ENCODE measurements at regions not wholly inside any gene's neighbourhood (a gene's known extent, or its start where the extent isn't known, plus 50 kb on each side); places are given as distances from the start of the nearest gene placed in this dataset.

GRCh38 chr5:167413506-167413905 is 877.9 kb upstream of the WWC1 start:
- ATAC-seq (no peak), DNase-seq (ENCODE audit: low spot score) (no peak)
- Mint-ChIP-seq H3K4me1 (peaks cover 19% of the 10 kb centered on the region), H3K36me3 (no peaks in the 10 kb centered on the region), H3K9me3 (no peaks in the 10 kb centered on the region), H3K27me3 (ENCODE audit: low read depth) (peaks cover 15% of the 10 kb centered on the region), H3K27ac (no peak overlapping the region), H3K4me3 (no peak overlapping the region)
- CTCF ChIA-PET, result no interaction called here
- POLR2A ChIA-PET, result no interaction called here
- TF ChIP-seq ZNF138 (CRISPR knock-in tag; conservative IDR thresholded peaks at IDR 0.05) (no peak), SP1 (CRISPR knock-in tag; conservative IDR thresholded peaks at IDR 0.05) (no peak), ESRRA (CRISPR knock-in tag; IDR thresholded peaks at IDR 0.05; ENCODE audit: borderline replicate concordance) (no peak), ATF3 (CRISPR knock-in tag; conservative IDR thresholded peaks at IDR 0.05) (no peak), PRDM15 (CRISPR knock-in tag; IDR thresholded peaks at IDR 0.05) (no peak), SMAD3 (CRISPR knock-in tag; IDR thresholded peaks at IDR 0.05; ENCODE audit: borderline replicate concordance) (no peak), ZNF671 (CRISPR knock-in tag; IDR thresholded peaks at IDR 0.05) (no peak), ELF4 (CRISPR knock-in tag; IDR thresholded peaks at IDR 0.05; ENCODE audit: low read depth) (no peak), MYBL2 (CRISPR knock-in tag; IDR thresholded peaks at IDR 0.05) (no peak), ZMAT4 (CRISPR knock-in tag; IDR thresholded peaks at IDR 0.05) (no peak), CBFB (CRISPR knock-in tag; IDR thresholded peaks at IDR 0.05; ENCODE audit: low read depth) (no peak), CREB1 (CRISPR knock-in tag; IDR thresholded peaks at IDR 0.05) (no peak), GABPB1 (CRISPR knock-in tag; IDR thresholded peaks at IDR 0.05) (no peak), FOXP4 (CRISPR knock-in tag; IDR thresholded peaks at IDR 0.05) (no peak), HMGXB4 (CRISPR knock-in tag; IDR thresholded peaks at IDR 0.05) (no peak), ZNF396 (CRISPR knock-in tag; IDR thresholded peaks at IDR 0.05; ENCODE audit: borderline replicate concordance) (no peak)

GRCh38 chr5:167414611-167415010 is 876.8 kb upstream of the WWC1 start:
- Mint-ChIP-seq H3K36me3 (no peaks in the 10 kb centered on the region), H3K27ac (no peak overlapping the region), H3K4me3 (no peak overlapping the region), H3K27me3 (ENCODE audit: low read depth) (peaks cover 15% of the 10 kb centered on the region), H3K9me3 (no peaks in the 10 kb centered on the region), H3K4me1 (peaks cover 15% of the 10 kb centered on the region)
- ATAC-seq, result no peak
- DNase-seq (ENCODE audit: low spot score), result no peak
- ChIA-PET POLR2A (no interaction called here), CTCF (no interaction called here)
- TF ChIP-seq OVOL2 (CRISPR knock-in tag; IDR thresholded peaks at IDR 0.05; ENCODE audit: borderline replicate concordance) (no peak), E2F5 (CRISPR knock-in tag; IDR thresholded peaks at IDR 0.05) (no peak), CREM (CRISPR knock-in tag; IDR thresholded peaks at IDR 0.05) (no peak), ZNF232 (CRISPR knock-in tag; IDR thresholded peaks at IDR 0.05) (no peak), E2F4 (CRISPR knock-in tag; IDR thresholded peaks at IDR 0.05; ENCODE audit: borderline replicate concordance, low read depth) (no peak), PRDM15 (CRISPR knock-in tag; IDR thresholded peaks at IDR 0.05) (no peak), FOXJ3 (CRISPR knock-in tag; IDR thresholded peaks at IDR 0.05; ENCODE audit: borderline replicate concordance) (no peak)
